ENCODE measurements at regions not wholly inside any gene's neighbourhood (a gene's known extent, or its start where the extent isn't known, plus 50 kb on each side); places are given as distances from the start of the nearest gene placed in this dataset.
"Not testable (repeated sequence)": the region's sequence is repeated elsewhere in the genome, so short reads cannot be mapped to it uniquely, and the experiment has no call there.

DNA sequence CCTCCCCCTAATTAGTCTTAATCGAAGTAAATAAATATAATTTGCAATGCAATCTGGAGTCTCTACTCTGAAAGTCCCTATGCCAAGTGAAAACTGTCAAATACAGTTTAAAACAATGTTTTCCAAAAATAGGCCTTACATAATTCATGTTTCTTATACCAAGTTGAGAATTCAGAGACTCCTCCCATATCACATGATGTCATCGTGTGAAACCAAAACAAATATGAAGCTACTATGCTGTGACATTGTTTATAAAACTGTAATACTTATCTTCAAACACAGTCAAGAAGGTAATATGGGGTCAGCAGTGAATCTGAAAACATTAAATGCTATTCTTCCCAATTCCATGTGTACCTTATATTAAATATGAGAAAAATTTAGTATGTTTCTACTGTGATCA is 940.2 kb upstream of the FANCL start:
- DNase-seq (ENCODE audit: low read depth): no peak

- DNase-seq (ENCODE audit: low read depth): no peak
These were observed 939.5 kb upstream of the FANCL start for GRCh38 chr2:59180621-59181020.

- no peak for DNase-seq (ENCODE audit: low read depth)
These were observed 939.0 kb upstream of the FANCL start for GRCh38 chr2:59180111-59180510.

GRCh38 chr2:59177748-59178147 is 936.6 kb upstream of the FANCL start:
- no peak for DNase-seq (ENCODE audit: low read depth)

- no peak for DNase-seq (ENCODE audit: low read depth)
These were observed 935.6 kb upstream of the FANCL start for GRCh38 chr2:59176737-59177136.

- DNase-seq (ENCODE audit: low read depth): no peak
These were observed 933.6 kb upstream of the FANCL start for GRCh38 chr2:59174536-59175243.

DNA sequence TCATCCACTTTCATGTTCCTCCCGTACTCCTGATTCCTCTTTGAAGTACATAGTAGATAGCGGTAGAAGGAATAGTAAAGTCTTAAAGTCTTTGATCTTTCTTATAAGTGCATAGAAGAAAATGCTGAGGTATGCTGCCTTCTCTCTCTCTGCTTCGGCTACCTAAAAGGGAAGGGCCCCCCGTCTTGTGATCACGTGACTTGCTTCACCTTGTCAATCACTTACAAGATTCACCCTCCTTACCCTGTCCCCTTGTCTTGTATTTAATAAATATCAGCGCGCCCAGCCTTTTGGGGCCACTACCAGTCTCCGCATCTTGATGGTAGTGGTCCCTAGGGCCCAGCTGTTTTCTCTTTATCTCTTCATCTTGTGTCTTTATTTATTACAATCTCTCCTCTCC is 932.2 kb upstream of the FANCL start:
- no peak for DNase-seq (ENCODE audit: low read depth)

- DNase-seq (ENCODE audit: low read depth): no peak
These were observed 929.9 kb upstream of the FANCL start for GRCh38 chr2:59171019-59171418.

DNA sequence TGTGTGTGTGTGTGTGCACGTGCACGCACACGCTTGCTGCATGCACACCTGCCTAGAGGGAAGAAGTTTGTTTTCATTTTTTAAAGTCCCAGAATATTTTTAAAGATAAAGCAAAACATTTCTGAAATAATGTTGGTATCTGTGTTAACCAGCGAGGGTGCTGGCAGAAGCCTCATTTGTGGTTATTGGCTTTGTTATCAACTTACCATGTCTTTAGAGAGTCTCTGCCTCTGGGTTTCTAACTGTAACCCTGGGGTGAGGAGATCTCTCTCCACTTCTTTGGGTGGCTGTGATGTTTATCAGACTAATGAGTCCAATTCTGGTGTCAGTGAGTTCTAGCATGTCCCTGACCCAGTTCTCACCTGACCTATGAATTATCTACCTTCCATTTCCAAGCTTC is 927.6 kb upstream of the FANCL start:
- DNase-seq (ENCODE audit: low read depth): no peak

DNA sequence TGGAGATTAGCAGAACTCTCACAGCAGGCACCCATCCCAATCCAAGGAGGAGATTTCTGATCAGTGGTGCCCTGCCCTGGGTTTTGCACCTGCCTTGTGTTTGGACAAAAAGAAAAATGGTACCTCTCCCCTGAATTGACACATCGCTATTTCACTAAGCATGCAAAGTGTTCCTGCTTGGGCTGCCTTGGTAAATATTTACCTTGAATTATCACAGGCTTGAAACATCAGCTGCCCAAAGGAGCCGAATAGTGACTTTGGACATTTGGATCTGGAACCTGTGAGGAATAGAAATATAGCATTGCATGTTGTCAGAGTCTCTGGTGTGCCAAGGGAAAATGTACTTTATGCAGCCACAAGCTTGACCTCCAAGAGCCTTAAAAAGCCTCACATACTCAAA is 926.4 kb upstream of the FANCL start:
- DNase-seq (ENCODE audit: low read depth): no peak

DNA sequence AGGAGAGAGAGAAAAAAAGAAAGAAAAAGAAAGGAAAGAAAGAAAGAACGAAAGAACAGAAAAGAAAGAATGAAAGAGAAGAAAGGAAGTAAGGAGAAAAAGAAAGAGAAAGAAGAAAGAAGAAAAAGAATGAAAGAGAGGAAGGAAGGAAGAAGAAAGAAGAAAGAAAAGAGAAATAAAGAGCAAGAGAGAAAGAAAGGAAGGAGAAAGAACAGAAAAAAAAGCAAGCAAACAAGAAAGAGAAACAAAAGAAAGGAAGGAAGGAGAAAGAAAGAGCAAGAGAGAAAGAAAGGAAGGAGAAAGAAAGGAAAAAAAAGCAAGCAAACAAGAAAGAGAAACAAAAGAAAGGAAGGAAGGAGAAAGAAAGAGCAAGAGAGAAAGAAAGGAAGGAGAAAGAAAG is 916.8 kb upstream of the FANCL start:
- DNase-seq (ENCODE audit: low read depth): not testable (repeated sequence)

GRCh38 chr2:59151805-59152204 is 910.7 kb upstream of the FANCL start:
- DNase-seq (ENCODE audit: low read depth): no peak

DNA sequence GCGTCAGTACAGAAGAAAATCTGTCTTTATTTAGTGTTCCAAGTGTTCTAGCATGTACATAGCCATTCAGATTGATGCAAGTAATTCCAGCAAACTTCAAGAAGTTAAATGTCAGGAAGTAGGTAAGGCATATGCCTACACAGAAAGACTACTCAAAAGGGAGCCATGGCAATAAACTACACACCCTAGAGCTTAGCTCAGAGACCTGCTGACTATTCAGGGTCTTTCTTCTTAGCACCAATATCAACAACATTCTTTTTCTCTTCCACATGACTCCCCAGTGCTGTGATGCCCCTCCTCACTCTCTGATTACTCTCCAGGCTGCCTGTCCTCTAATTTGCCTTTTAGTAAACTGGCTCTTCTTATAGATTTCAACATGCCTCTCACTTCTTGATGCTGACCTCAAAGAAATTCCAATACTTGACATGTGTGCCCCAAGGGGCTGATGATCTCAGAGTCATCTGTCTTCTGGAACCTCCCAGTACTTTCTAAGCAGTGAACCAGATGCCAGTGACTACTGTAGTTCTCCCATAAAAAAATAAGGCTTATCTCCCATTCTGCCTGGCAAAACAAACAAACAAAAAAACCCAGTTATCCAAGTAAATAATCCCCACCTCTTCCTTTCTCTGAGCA is 909.2 kb upstream of the FANCL start:
- no peak for DNase-seq (ENCODE audit: low read depth)

DNA sequence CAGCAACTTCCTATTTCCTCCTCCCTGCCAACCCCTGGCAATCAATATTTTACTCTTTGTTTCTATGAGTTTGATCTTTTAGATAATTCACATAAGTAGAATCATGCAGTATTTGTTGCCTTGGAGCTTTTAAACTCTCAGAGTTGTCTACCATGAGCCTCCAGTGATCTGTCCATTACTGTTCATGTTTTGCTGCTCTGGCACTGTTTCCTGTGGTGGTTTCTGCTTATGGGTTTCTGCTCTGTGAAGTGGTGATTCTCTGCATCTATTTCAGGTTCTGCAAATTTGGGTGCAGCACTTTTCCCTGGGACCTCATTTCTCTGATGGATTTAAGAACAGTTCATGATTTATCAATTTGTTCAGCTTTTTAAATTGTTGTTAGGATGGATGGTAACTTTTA is 908.1 kb upstream of the FANCL start:
- no peak for DNase-seq (ENCODE audit: low read depth)

- DNase-seq (ENCODE audit: low read depth): no peak
These were observed 871.1 kb upstream of the FANCL start for GRCh38 chr2:59112258-59112657.

- no peak for DNase-seq (ENCODE audit: low read depth)
These were observed 855.8 kb upstream of the FANCL start for GRCh38 chr2:59096973-59097372.

GRCh38 chr2:59093571-59093970 is 852.4 kb upstream of the FANCL start:
- DNase-seq (ENCODE audit: low read depth): no peak

DNA sequence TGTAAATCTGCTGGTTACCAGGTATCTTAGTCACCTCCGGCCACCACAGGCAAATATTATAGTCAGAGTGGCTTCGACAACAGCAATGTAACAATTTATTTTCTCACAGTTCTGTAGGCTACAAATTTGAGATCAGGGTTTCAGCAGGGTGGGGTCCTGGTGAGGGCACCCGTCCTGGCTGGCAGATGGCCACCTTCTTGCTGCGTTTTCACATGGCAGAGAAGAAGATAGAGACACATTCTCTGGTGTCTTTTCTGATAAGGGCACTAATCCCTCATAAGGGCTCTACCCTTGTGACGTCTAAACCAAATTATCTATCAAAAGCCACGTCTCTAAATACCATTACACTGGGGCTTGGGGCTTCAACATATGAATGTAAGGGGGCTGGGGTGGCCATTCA is 843.2 kb upstream of the FANCL start:
- DNase-seq (ENCODE audit: low read depth): no peak

DNA sequence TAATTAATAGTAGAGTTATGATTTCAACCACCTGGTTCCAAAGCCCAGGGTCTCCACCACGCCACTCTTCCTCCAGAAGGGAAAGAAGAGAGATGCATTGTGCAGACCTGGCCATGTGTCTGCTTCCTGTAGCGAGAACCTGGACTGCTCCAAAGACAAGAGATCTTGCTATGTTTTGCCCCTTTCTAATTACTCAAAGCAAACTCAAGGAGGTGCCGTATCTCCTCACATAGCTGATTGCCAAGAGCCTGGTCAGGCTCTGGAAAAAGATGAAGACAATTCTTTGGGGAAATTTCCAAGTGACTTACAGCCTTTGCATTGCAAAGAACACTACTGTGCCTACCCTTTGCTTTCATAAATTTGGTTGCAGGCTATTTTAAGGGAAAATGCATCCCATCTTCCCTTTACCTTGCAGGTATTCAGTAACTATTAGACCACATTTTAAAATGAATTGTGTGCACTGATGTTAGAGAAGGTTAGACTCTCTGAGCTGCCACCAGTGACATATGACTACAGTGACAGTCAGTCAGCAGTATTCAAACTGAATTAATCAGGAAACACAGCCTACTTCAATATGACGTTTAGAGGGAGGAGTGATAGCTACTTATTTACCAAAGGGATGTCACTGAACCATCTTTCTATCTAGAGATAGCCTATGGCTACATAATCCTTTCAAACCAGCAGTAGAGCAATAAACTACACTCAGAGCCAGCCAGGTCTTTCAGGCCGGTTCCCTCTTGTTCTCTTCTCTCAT is 842.1 kb upstream of the FANCL start:
- DNase-seq (ENCODE audit: low read depth): no peak

DNA sequence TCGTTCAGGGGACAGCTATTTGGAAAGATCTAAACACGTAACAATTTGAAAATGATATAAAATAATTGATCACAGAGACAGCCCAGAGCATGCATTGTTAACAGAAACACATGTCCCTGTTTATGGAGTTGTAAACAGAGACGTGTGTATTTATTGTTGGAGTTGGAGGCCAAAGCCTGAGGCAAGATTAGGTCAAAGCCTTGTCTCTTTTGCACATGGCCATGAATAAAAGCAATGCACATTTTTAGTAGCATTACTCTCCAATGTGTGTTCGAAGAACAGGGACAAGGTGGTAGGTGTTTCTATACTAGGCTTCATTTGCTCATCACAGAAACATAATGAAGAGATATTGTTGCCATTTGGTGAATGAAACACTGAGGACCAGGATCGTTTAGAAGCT is 841.5 kb upstream of the FANCL start:
- DNase-seq (ENCODE audit: low read depth): no peak

DNA sequence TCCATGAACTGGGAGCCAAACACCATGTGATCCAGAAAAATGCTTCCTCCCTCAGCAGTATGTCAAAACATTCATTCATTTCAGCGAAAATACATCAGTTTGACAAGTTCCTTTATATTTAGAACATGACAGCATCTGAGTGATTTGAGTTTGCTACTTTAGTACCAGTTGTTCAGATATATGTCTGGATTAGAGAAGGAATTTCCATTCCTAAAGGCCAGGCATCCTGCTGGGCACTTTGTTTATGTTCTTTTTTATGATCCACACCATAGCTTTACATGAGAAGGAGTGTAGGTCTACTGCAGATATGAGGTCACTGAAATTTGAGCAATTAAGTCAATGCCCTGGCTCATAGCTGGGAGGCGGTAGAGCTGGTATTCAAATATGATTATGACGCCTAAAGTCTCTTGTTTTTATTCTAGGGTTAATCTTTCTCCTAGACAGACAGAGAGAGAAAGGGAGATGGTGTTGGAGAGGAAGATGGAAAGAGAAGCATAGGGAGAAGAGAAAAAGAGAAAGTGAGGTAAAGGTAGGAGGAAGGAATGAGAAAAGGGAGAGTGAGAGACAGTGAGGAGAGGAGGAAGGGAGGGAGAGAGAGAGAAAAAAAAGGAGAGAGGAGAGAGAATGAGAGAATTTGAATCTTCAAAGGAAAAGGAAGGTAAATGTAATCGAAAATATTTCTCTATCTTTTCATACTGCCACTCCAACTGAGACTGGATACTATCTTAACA is 839.5 kb upstream of the FANCL start:
- no peak for DNase-seq (ENCODE audit: low read depth)

DNA sequence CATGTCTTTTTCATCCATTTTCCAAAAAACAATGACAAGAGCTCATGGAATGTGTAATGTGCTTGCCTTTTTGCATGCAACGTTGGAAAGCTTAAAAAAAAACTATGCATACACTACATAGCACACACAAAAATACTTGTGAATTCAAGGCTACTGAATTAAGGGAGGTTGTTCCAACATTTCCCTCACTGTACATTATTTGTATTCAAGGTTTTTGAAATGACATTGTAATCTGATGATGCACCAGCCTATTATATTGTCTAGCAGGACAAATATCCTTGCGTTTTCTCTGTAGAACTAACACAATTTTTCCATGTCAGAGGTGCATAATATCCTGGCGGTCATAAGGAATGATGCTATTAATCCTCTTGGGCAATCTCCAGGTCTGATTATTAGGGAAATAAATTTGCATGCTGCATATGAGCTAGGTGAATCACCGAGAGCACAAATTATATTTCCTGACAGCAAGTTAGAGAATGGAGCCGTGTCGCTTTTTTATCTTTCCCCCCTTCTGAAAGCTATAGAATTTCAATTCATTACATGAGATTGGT is 836.9 kb upstream of the FANCL start:
- DNase-seq (ENCODE audit: low read depth): no peak
